GM21717 (cell line): ENCODE measurements at regions not wholly inside any gene's neighbourhood (a gene's known extent, or its start where the extent isn't known, plus 50 kb on each side); places are given as distances from the start of the nearest gene placed in this dataset.
"Not testable (repeated sequence)": the region's sequence is repeated elsewhere in the genome, so short reads cannot be mapped to it uniquely, and the experiment has no call there.

Experiments used
- ATAC-seq: cut with Tn5 transposase; IDR thresholded peaks from one replicate; pipeline ENCODE4 v1.9.1; 2021; ENCODE audit warnings: mild to moderate bottlenecking, moderate library complexity; ENCODE audit not compliant: unreplicated experiment

- no peak for ATAC-seq
These were observed 80.7 kb downstream of the TFAP2B start for GRCh38 chr6:50899306-50899870.

GRCh38 chr6:50902260-50902659 is 83.6 kb downstream of the TFAP2B start:
- ATAC-seq = no peak

GRCh38 chr6:50905297-50905696 is 86.6 kb downstream of the TFAP2B start:
- no peak for ATAC-seq

DNA sequence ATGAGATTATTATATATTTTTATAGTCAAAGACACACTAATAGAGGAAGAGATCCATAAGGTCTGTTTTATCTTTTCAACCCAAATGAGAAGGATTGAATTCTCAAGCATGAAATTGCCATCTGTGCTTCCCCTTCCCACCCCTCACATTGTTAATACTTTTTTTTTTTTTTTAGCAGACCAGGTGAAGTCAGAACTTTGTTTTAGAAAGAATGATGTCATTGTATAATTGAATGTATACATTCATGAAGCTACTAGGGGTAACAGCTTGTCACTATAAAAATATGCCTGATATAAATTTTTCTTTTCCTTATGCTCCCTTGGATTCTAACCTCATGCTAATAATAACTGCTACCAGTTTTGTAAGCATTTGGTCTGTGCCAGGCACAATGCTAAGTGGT is 88.9 kb downstream of the TFAP2B start:
- no peak for ATAC-seq

GRCh38 chr6:50913105-50913770 is 94.6 kb downstream of the TFAP2B start:
- ATAC-seq = no peak

DNA sequence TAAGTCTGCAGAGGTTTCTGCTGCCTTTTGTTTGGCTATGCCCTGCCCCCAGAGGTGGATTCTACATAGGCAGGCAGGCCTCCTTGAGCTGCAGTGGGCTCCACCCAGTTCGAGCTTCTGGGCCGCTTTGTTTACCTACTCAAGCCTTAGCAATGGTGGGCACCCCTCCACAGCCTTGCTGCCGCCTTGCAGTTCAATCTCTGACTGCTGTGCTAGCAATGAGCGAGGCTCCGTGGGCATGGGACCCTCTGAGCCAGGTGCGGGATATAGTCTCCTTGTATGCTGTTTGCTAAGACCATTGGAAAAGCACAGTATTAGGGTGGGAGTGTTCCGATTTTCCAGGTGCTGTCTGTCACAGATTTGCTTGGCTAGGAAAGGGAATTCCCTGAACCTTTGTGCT is 102.7 kb downstream of the TFAP2B start:
- not testable (repeated sequence) for ATAC-seq

DNA sequence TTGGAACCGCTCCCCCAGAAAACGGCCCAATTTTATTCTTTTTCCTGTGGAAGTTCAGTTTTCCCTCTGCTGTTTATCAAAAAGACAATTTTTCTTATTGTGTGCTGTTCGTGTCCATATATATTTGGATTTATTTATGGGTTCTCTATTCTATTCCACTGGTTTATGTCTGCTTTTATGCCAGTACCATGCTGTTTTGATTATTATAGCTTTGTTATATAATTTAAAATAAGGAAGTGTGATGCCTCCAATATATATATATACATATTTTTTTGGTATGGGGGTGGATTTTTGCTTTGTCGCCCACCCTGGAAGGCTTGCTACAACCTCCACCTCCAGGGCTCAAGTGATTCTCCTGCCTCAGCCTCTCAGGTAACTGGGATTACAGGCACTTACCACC is 103.3 kb downstream of the TFAP2B start:
- no peak for ATAC-seq

- ATAC-seq = no peak
These were observed 104.2 kb downstream of the TFAP2B start for GRCh38 chr6:50922579-50923525.

GRCh38 chr6:50924758-50925157 is 106.1 kb downstream of the TFAP2B start:
- no peak for ATAC-seq

DNA sequence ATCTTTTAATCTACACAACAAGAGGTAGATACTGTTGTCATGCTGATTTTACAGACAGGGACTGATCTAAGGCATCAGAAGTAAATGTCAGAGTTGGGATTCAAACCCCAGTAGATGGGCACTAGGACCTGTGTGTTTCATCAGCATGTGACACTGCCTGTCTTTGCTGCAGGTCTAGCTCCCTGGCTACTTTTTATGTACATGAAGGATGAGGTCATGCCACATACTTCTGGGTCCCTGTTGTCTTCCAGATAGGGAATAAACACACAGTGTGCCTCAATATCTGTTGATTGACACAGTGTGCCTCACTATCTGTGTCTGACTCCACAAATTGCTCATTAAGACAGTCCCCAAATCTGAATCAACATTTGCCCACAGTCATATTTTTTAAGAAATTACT is 106.9 kb downstream of the TFAP2B start:
- no peak for ATAC-seq

DNA sequence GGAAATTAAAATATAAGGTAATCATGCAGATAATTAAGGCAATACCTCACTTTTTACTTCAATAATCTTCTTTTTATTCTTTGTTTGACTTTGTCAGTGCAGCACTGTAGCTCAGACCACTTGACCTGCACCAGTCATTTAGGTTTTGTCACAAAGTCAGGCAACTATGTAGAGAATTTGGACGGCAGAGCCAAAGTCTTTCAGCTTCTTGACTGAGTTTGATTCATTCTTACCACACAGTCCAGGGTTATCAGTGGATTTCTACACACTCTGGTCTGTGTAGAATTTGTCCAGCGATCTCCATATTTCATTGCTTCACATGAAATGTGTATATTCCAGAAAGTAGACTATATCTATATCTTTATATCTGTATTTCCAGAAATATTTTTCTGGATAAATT is 107.3 kb downstream of the TFAP2B start:
- ATAC-seq = no peak

- no peak for ATAC-seq
These were observed 109.1 kb downstream of the TFAP2B start for GRCh38 chr6:50927800-50928199.

GRCh38 chr6:50929323-50929722 is 110.7 kb downstream of the TFAP2B start:
- ATAC-seq = no peak

- no peak for ATAC-seq
These were observed 116.8 kb downstream of the TFAP2B start for GRCh38 chr6:50935442-50935841.

- no peak for ATAC-seq
These were observed 117.6 kb downstream of the TFAP2B start for GRCh38 chr6:50936277-50936681.

DNA sequence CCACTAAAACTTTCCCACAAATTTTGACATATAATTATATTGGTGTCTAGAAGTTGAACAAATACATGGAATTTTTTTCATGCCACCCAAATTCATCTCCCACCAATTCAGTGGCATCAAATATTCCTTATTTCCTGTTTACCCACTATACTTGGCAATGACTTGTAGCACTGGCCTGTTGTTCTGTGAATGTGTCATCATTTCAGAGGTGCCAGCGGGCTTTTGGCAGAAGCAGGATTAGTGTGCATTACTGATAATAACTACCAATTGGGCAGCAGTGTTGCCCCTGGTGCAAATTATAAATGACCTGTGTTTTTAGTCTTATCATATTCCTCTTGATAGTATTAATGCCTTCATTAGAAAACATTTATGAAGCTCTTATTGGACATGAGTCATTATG is 121.3 kb downstream of the TFAP2B start:
- no peak for ATAC-seq

GRCh38 chr6:50945789-50946188 is 127.1 kb downstream of the TFAP2B start:
- ATAC-seq = no peak

DNA sequence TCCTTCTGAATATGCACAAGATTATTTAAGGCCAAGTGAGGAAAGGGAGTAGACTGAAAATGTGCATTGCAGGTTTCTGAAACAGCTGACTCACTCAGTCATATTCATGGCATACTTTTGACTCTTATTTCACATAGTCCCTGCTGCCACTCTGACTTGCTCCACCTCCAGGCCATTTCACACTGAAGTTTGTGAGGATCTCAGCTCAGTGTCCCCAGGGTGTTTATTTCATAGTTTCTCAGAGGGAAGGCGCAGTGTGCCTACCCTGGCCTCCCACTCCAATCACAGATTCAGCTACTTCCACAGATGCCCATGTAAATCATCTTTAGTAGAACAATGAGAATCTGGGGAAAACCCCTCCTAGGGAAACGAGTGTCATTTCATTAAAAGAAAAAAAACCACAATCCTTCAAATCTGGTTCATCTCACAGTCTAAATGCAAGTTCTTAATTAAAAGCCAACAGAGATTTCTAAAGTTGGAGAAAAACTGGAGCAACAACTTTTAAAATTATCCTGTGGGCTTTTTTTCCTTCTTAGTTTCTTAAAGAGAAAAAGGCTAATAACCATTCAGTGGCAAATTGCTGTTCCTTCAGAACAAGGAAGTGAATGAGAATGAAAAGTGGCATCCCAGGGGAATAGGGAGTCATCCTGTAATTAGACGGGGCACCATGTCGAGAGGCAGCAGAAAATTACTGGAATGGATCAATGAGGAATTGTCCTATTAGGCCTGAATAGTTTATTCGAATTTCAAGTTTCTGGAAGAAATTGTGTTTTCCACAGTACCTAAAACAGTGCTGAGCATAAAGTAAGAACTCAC is 133.6 kb downstream of the TFAP2B start:
- ATAC-seq = no peak

DNA sequence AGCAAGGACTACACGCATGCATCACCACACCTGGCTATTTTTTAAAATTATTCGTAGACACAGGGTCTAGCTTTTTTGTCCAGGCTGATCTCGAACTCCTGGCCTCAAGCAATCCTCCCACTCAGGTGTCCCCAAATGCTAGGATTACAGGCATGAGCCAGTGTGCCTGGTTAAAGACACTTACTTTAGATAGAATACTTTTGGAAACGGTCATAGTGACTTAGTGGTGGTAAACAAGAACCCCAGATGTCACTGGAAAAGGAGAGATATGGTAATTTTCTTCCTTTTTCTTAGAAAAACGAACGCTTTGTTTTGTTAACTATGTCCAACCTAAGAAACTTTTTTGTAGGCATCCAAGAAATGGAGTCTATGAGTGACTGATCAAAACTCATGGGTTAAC is 137.3 kb downstream of the TFAP2B start:
- no peak for ATAC-seq

DNA sequence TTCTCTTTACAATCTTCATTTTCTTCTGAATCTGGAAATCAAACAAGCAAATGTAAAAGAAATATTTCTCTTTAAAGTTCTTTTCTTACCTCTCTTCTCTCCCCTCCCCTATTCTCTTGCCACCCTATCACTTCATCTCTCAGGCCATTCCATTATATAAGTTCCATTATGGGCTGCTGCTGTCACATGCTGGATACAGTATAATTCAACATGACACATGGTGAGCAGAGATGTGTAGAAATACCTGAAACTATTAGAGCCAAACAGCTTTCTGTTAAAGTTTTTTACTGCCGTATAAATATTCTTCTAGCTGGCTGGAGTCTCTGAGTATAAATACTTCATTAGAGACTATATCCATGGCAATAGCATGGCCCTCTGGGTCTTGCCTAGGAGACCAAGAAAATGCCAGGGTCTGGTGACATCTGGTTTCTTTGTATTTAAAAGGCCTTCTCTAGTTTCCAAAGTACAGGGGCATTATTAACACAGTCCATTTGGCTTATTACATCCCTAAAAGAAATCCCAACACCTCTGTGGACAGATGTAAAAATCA is 139.6 kb downstream of the TFAP2B start:
- no peak for ATAC-seq
